ENCODE measurements at regions not wholly inside any gene's neighbourhood (a gene's known extent, or its start where the extent isn't known, plus 50 kb on each side); places are given as distances from the start of the nearest gene placed in this dataset.
A peak's percentile ranks its signal among the peaks of the same experiment; 100 is the strongest.

GRCh38 chr5:124880903-124881697 lies 134.7 kb upstream of the ZNF608 start:
- TF ChIP-seq POLR2A (IDR thresholded peaks at IDR 0.05) (no peak), EP300 (IDR thresholded peaks at IDR 0.05; ENCODE audit: low read depth) (no peak), CTCF (IDR thresholded peaks at IDR 0.05) (no peak), POLR2AphosphoS5 (IDR thresholded peaks at IDR 0.05) (no peak)
- peak; percentile 40 for DNase-seq
- WGBS, 2 donors (ENCODE audit: low coverage in 1 of 2), result 55 to 76% methylated on average over 5 to 10 of the region's 10 CpGs
- Histone ChIP-seq H3K4me3 (no peak overlapping the region), H3K4me1 (peaks cover 0 to 12% (median 2%) of the 10 kb centered on the region in 4 donors), H3K27me3 (no peaks in the 10 kb centered on the region), H3K36me3 (no peaks in the 10 kb centered on the region), H3K9me3 (no peaks in the 10 kb centered on the region), H3K27ac (peak overlapping the region in 1 of 4 donors; percentile 44)
- in situ Hi-C loops (cut with MboI; ENCODE audit: low pct_ligation_motif_present in 1 of 4, low pct_unique_long_range_greater_than_20kb in 1 of 4, low sequenced_read_pairs in 3 of 4), result no loop called here
- intact Hi-C loops (cut with DNase I; ENCODE audit: low total_unique reads), result no loop called here

GRCh38 chr5:124883681-124884080 lies 137.2 kb upstream of the ZNF608 start:
- H3K27me3 ChIP-seq, result no peaks in the 10 kb centered on the region
- no peak overlapping the region for H3K4me3 ChIP-seq
- no peaks in the 10 kb centered on the region for H3K36me3 ChIP-seq
- intact Hi-C loops (cut with DNase I; ENCODE audit: low total_unique reads), result no loop called here
- no peak overlapping the region for H3K27ac ChIP-seq
- no peaks in the 10 kb centered on the region for H3K9me3 ChIP-seq
- no peak for DNase-seq
- H3K4me1 ChIP-seq, result peaks cover 0 to 25% (median 8%) of the 10 kb centered on the region in 4 donors
- 73 to 75% methylated on average over 1 to 3 of the region's 3 CpGs for WGBS, 2 donors (ENCODE audit: low coverage in 1 of 2)
- in situ Hi-C loops (cut with MboI; ENCODE audit: low pct_ligation_motif_present in 1 of 4, low pct_unique_long_range_greater_than_20kb in 1 of 4, low sequenced_read_pairs in 3 of 4), result no loop called here
- TF ChIP-seq CTCF (IDR thresholded peaks at IDR 0.05) (no peak), POLR2AphosphoS5 (IDR thresholded peaks at IDR 0.05) (no peak), EP300 (IDR thresholded peaks at IDR 0.05; ENCODE audit: low read depth) (no peak), POLR2A (IDR thresholded peaks at IDR 0.05) (no peak)

- TF ChIP-seq EP300 (IDR thresholded peaks at IDR 0.05; ENCODE audit: low read depth) (no peak), POLR2AphosphoS5 (IDR thresholded peaks at IDR 0.05) (no peak), POLR2A (IDR thresholded peaks at IDR 0.05) (no peak), CTCF (IDR thresholded peaks at IDR 0.05) (no peak)
- WGBS, 2 donors (ENCODE audit: low coverage in 1 of 2), result 76 to 81% methylated on average over 6 of the region's 6 CpGs
- Histone ChIP-seq H3K27me3 (no peaks in the 10 kb centered on the region), H3K9me3 (no peaks in the 10 kb centered on the region), H3K27ac (no peak overlapping the region), H3K36me3 (no peaks in the 10 kb centered on the region), H3K4me3 (no peak overlapping the region), H3K4me1 (peaks cover 4 to 29% (median 10%) of the 10 kb centered on the region in 4 donors)
- intact Hi-C loops (cut with DNase I; ENCODE audit: low total_unique reads), result no loop called here
- in situ Hi-C loops (cut with MboI; ENCODE audit: low pct_ligation_motif_present in 1 of 4, low pct_unique_long_range_greater_than_20kb in 1 of 4, low sequenced_read_pairs in 3 of 4), result no loop called here
- no peak for DNase-seq
Observed at GRCh38 chr5:124884114-124884513, 137.7 kb upstream of the ZNF608 start.

- no peak for DNase-seq
- no peaks in the 10 kb centered on the region for H3K36me3 ChIP-seq
- H3K9me3 ChIP-seq, result no peaks in the 10 kb centered on the region
- H3K27ac ChIP-seq, result no peak overlapping the region
- peaks cover 11 to 39% (median 17%) of the 10 kb centered on the region in 4 donors for H3K4me1 ChIP-seq
- in situ Hi-C loops (cut with MboI; ENCODE audit: low pct_ligation_motif_present in 1 of 4, low pct_unique_long_range_greater_than_20kb in 1 of 4, low sequenced_read_pairs in 3 of 4), result no loop called here
- WGBS, 2 donors (ENCODE audit: low coverage in 1 of 2), result 97 to 100% methylated on average over 2 of the region's 2 CpGs
- intact Hi-C loops (cut with DNase I; ENCODE audit: low total_unique reads), result no loop called here
- TF ChIP-seq EP300 (IDR thresholded peaks at IDR 0.05; ENCODE audit: low read depth) (no peak), POLR2A (IDR thresholded peaks at IDR 0.05) (no peak), CTCF (IDR thresholded peaks at IDR 0.05) (no peak), POLR2AphosphoS5 (IDR thresholded peaks at IDR 0.05) (no peak)
- no peaks in the 10 kb centered on the region for H3K27me3 ChIP-seq
- no peak overlapping the region for H3K4me3 ChIP-seq
Observed at GRCh38 chr5:124885490-124885889, 139.1 kb upstream of the ZNF608 start.
